H1 (cell line): ENCODE measurements at regions not wholly inside any gene's neighbourhood (a gene's known extent, or its start where the extent isn't known, plus 50 kb on each side); places are given as distances from the start of the nearest gene placed in this dataset.

Experiments used
- EP300 ChIP-seq, 2 experiments: IDR thresholded peaks; 1 replicate in 1 of 2; 2 replicates in 1 of 2; pipeline ENCODE4 v1.6.1; 2011 to 2012; ENCODE audit warnings: low read depth in 2 of 2, low read length in 2 of 2, mild to moderate bottlenecking in 2 of 2, borderline replicate concordance in 1 of 2, inconsistent platforms in 1 of 2, moderate library complexity in 1 of 2
- EZH2 ChIP-seq: fragments of 200-600 bp; sonication (generic); IDR thresholded peaks from 2 replicates; pipeline ENCODE4 v1.7.1; 2012; ENCODE audit warnings: low read depth, mild to moderate bottlenecking, moderate library complexity, low read length, inconsistent platforms; ENCODE audit not compliant: severe bottlenecking
- POLR2AphosphoS5 ChIP-seq: IDR thresholded peaks from 2 replicates; pipeline ENCODE4 v1.6.1; 2011; ENCODE audit warnings: low read depth, low read length
- SIN3A ChIP-seq, 2 experiments: IDR thresholded peaks in 1 of 2; conservative IDR thresholded peaks in 1 of 2; 2 replicates each; pipeline ENCODE4 v1.6.1; 2011 to 2012; ENCODE audit warnings: low read length in 2 of 2, improper control_type of control experiment in 1 of 2, low read depth in 1 of 2, mild to moderate bottlenecking in 1 of 2
- SRF ChIP-seq: IDR thresholded peaks from 2 replicates; pipeline ENCODE4 v1.6.1; 2011; ENCODE audit warnings: mild to moderate bottlenecking, low read depth, low read length, moderate library complexity
- YY1 ChIP-seq: IDR thresholded peaks from 2 replicates; pipeline ENCODE4 v1.6.1; 2011; ENCODE audit warnings: low read depth, mild to moderate bottlenecking, low read length
- TF ChIP-seq, protein P1 (sequence below), 3 experiments: IDR thresholded peaks; 1 replicate in 2 of 3; 2 replicates in 1 of 3; pipeline versions ENCODE4 v1.5.1 to v1.6.1; 2011; ENCODE audit warnings: low read length in 3 of 3, mild to moderate bottlenecking in 3 of 3, inconsistent platforms in 2 of 3, low read depth in 1 of 3, moderate library complexity in 1 of 3; ENCODE audit not compliant: insufficient read depth in 1 of 3; ENCODE audit errors: control extremely low read depth in 1 of 3
- TF ChIP-seq, protein P2 (sequence below): IDR thresholded peaks from 2 replicates; pipeline ENCODE4 v1.6.1; 2011; ENCODE audit warnings: low read depth, mild to moderate bottlenecking, low read length; ENCODE audit not compliant: insufficient read depth

DNA sequence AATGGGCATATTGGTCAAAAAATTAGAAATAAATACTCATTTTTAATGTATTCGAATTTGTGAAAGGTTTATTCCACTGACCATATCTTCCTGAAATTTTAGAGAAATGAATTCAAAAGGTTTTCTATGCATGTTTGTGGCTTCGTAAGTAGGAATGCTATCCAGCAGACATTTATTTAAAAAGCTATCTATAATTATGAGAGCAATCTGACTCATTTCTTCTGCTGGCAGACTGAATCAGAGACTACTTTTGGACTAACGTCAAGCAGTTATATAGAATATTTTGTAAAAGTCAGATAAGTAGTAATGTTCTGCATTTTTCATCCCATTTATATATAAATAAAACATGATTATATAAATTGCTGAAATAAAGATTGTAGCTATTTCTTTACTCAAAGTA, 125.0 kb downstream of the SPCS3 start:
- TF ChIP-seq POLR2AphosphoS5 (no peak), SRF (no peak), SIN3A (conservative IDR thresholded peaks at IDR 0.05 in 1 of 2, IDR thresholded peaks at IDR 0.05 in 1 of 2; ENCODE audit: low read depth in 1 of 2, low read length in 2 of 2) (no peak), YY1 (no peak), EP300 (IDR thresholded peaks at IDR 0.05; ENCODE audit: borderline replicate concordance in 1 of 2, low read depth in 2 of 2, low read length in 2 of 2) (no peak), EZH2 (no peak)
- TF ChIP-seq, protein P1, sequence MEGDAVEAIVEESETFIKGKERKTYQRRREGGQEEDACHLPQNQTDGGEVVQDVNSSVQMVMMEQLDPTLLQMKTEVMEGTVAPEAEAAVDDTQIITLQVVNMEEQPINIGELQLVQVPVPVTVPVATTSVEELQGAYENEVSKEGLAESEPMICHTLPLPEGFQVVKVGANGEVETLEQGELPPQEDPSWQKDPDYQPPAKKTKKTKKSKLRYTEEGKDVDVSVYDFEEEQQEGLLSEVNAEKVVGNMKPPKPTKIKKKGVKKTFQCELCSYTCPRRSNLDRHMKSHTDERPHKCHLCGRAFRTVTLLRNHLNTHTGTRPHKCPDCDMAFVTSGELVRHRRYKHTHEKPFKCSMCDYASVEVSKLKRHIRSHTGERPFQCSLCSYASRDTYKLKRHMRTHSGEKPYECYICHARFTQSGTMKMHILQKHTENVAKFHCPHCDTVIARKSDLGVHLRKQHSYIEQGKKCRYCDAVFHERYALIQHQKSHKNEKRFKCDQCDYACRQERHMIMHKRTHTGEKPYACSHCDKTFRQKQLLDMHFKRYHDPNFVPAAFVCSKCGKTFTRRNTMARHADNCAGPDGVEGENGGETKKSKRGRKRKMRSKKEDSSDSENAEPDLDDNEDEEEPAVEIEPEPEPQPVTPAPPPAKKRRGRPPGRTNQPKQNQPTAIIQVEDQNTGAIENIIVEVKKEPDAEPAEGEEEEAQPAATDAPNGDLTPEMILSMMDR (IDR thresholded peaks at IDR 0.05; ENCODE audit: control extremely low read depth in 1 of 3, insufficient read depth in 1 of 3, low read depth in 1 of 3, low read length in 3 of 3) = no peak
- TF ChIP-seq, protein P2, sequence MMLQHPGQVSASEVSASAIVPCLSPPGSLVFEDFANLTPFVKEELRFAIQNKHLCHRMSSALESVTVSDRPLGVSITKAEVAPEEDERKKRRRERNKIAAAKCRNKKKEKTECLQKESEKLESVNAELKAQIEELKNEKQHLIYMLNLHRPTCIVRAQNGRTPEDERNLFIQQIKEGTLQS = no peak
